HEK293 (cell line): ENCODE measurements at regions not wholly inside any gene's neighbourhood (a gene's known extent, or its start where the extent isn't known, plus 50 kb on each side); places are given as distances from the start of the nearest gene placed in this dataset.

Source experiments
- CTCF ChIP-seq: fragments of 450-650 bp; formaldehyde crosslinking; IDR thresholded peaks from 2 replicates; pipeline ENCODE4 v1.5.1; 2016; ENCODE audit warnings: missing biosample characterization, missing genetic modification characterization
- MEIS1 ChIP-seq: sonication (generic); formaldehyde crosslinking; IDR thresholded peaks from 2 replicates; pipeline ENCODE4 v1.8.1; 2022; ENCODE audit warnings: missing genetic modification reagents, mild to moderate bottlenecking, borderline replicate concordance
- TCF7L2 ChIP-seq: IDR thresholded peaks from 2 replicates; pipeline ENCODE4 v1.6.1; 2011; ENCODE audit warnings: low read depth, mild to moderate bottlenecking, inconsistent platforms, low read length, moderate library complexity, borderline replicate concordance
- ZBTB48 ChIP-seq: fragments of 450-650 bp; formaldehyde crosslinking; IDR thresholded peaks from 2 replicates; pipeline ENCODE4 v1.5.1; 2016; ENCODE audit warnings: missing biosample characterization, missing genetic modification characterization
- ZEB2 ChIP-seq: fragments of 450-650 bp; formaldehyde crosslinking; IDR thresholded peaks from 2 replicates; pipeline ENCODE4 v1.5.1; 2016; ENCODE audit warnings: missing biosample characterization, missing genetic modification characterization
- ZNF18 ChIP-seq: fragments of 450-650 bp; formaldehyde crosslinking; IDR thresholded peaks from 2 replicates; pipeline ENCODE4 v1.5.1; 2016; ENCODE audit warnings: missing biosample characterization, missing genetic modification characterization
- ZNF37A ChIP-seq: fragments of 450-650 bp; IDR thresholded peaks from 2 replicates; pipeline ENCODE4 v1.5.1; 2018; ENCODE audit warnings: missing biosample characterization, missing genetic modification characterization
- ZNF449 ChIP-seq: fragments of 450-650 bp; formaldehyde crosslinking; IDR thresholded peaks from 2 replicates; pipeline ENCODE4 v1.5.1; 2017; ENCODE audit warnings: missing biosample characterization, mild to moderate bottlenecking, missing genetic modification characterization, moderate library complexity
- ZNF610 ChIP-seq: fragments of 450-650 bp; formaldehyde crosslinking; IDR thresholded peaks from 2 replicates; pipeline ENCODE4 v1.5.1; 2016; ENCODE audit warnings: missing biosample characterization, missing genetic modification characterization, borderline replicate concordance

- no peak for TF ChIP-seq ZNF18 (tag by site-specific recombination)
- no peak for TF ChIP-seq CTCF
- no peak for TF ChIP-seq TCF7L2
- no peak for TF ChIP-seq ZNF610 (tag by site-specific recombination)
- no peak for TF ChIP-seq ZBTB48 (tag by site-specific recombination)
- no peak for TF ChIP-seq ZNF37A
- TF ChIP-seq ZNF449 (tag by site-specific recombination): no peak
- no peak for TF ChIP-seq ZEB2 (tag by site-specific recombination)
- no peak for TF ChIP-seq MEIS1 (CRISPR knock-in tag)
These were observed 53.1 kb upstream of the USP7 start for GRCh38 chr16:9016824-9017223.
